ENCODE measurements at regions not wholly inside any gene's neighbourhood (a gene's known extent, or its start where the extent isn't known, plus 50 kb on each side); places are given as distances from the start of the nearest gene placed in this dataset.

DNA sequence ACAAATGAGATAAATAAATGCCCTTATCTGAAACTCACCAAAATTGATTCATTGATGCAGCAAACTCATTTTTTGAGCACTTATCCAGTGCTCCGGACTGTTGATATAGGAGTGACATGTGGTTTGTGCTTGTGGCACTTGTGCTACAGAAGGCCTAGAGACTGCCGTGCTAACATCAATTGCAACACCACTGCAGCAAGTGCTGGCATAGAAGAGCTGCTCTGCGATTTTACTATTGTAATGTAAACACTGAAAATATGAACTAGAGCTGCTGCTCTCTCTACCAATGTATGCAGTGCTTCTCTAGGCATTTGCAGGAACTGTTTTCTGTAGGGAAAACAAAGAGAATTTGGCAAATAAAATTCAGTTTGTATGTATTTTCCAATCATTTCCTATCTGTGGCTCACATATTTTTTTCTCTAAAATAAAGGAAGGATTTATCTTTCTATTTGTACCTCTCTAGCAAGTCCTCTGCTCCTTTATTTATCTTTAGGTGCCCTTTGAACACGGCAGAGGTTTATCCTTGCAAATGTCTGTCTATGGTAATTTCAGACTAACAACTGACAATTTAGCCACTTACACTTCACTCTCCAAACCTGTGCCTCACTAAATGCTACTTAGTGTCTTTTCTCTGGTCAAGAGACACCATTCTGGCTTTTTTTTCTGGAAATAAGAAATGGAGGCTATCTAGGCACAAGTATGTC lies 409.5 kb upstream of the ADGRL2 start:
- no peak overlapping the region for H3K27ac ChIP-seq
- no peaks in the 10 kb centered on the region for H3K36me3 ChIP-seq
- no peak overlapping the region for H3K4me3 ChIP-seq
- intact Hi-C loops (cut with DNase I), result no loop called here
- no peaks in the 10 kb centered on the region for H3K27me3 ChIP-seq
- no peaks in the 10 kb centered on the region for H3K4me1 ChIP-seq
- WGBS, 2 donors, result 62 to 68% methylated on average over 4 of the region's 4 CpGs
- DNase-seq, result no peak
- TF ChIP-seq, protein P1, sequence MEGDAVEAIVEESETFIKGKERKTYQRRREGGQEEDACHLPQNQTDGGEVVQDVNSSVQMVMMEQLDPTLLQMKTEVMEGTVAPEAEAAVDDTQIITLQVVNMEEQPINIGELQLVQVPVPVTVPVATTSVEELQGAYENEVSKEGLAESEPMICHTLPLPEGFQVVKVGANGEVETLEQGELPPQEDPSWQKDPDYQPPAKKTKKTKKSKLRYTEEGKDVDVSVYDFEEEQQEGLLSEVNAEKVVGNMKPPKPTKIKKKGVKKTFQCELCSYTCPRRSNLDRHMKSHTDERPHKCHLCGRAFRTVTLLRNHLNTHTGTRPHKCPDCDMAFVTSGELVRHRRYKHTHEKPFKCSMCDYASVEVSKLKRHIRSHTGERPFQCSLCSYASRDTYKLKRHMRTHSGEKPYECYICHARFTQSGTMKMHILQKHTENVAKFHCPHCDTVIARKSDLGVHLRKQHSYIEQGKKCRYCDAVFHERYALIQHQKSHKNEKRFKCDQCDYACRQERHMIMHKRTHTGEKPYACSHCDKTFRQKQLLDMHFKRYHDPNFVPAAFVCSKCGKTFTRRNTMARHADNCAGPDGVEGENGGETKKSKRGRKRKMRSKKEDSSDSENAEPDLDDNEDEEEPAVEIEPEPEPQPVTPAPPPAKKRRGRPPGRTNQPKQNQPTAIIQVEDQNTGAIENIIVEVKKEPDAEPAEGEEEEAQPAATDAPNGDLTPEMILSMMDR (IDR thresholded peaks at IDR 0.05), result no peak
- no peak for TF ChIP-seq POLR2A (IDR thresholded peaks at IDR 0.05)
- H3K9me3 ChIP-seq, result no peaks in the 10 kb centered on the region

DNA sequence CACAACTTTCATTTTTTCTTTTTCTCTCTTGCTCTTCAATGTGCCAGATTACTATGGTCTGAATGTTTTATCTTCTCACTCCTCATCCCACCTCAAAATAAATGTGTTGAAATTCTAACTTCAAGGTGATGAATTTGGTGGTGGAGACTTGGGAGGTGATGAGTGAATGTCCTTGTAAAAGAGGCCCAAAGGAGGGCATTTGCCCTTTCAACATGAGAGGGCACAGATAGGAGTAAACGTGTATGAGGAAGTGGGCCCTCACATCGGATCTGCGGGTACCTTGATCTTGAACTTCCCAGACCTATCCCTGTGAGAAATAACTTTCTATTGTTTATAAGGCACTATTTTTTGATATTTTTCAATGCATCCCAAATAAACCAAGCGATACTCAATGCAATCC lies 412.3 kb upstream of the ADGRL2 start:
- Histone ChIP-seq H3K27ac (no peak overlapping the region), H3K9me3 (no peaks in the 10 kb centered on the region), H3K36me3 (no peaks in the 10 kb centered on the region), H3K4me1 (no peaks in the 10 kb centered on the region), H3K27me3 (no peaks in the 10 kb centered on the region), H3K4me3 (no peak overlapping the region)
- intact Hi-C loops (cut with DNase I), result no loop called here
- no peak for DNase-seq
- TF ChIP-seq, protein P1 (IDR thresholded peaks at IDR 0.05), result no peak
- TF ChIP-seq POLR2A (IDR thresholded peaks at IDR 0.05), result no peak
- WGBS, 2 donors, result 92 to 95% methylated on average over 4 of the region's 4 CpGs

DNA sequence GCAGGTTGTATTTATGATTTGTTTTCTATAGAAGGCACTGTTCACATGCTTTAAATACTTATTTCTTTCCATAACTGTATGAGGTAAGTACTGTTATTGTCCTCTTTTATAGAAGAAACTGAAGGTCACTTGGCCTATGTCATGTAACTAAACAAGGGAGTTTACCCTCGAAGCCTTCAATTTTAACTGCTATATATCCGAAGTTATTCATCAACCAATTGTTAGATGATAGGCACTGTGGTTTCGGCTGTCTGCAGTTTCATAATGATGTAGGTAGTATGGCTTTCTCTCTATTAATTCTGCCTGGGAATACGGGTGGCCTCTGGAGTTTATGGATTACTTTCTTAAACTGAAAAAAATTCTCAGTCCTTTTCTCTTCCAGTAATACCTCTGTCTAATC lies 413.3 kb upstream of the ADGRL2 start:
- no peak for DNase-seq
- Histone ChIP-seq H3K4me1 (no peaks in the 10 kb centered on the region), H3K36me3 (no peaks in the 10 kb centered on the region), H3K27ac (no peak overlapping the region), H3K9me3 (no peaks in the 10 kb centered on the region), H3K27me3 (no peaks in the 10 kb centered on the region), H3K4me3 (no peak overlapping the region)
- no peak for TF ChIP-seq POLR2A (IDR thresholded peaks at IDR 0.05)
- TF ChIP-seq, protein P1 (IDR thresholded peaks at IDR 0.05), result no peak
- WGBS, 2 donors, result 80 to 82% methylated on average over 4 of the region's 4 CpGs
- intact Hi-C loops (cut with DNase I), result no loop called here

DNA sequence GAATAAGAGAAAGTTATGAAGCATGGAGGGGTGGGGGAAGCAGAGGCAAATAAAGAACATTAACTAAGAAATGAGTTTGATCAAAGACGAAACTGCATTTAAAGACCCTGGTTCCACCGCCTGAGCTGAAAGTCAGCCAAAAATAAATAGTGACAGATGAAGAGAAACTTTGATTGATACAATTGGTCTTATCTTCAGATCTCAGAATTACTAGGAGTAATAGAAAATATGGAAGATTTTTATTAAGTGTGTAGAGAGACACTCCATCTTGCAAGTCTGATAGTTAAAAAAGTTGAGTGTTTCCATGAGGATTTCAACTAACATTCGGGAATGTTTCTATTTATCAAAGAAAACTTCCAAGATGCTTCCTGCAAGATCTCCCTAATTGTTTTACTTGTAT lies 418.2 kb upstream of the ADGRL2 start:
- H3K9me3 ChIP-seq, result no peaks in the 10 kb centered on the region
- no peaks in the 10 kb centered on the region for H3K36me3 ChIP-seq
- no peak overlapping the region for H3K4me3 ChIP-seq
- DNase-seq, result no peak
- H3K27ac ChIP-seq, result no peak overlapping the region
- H3K4me1 ChIP-seq, result no peaks in the 10 kb centered on the region
- intact Hi-C loops (cut with DNase I), result no loop called here
- 91 to 96% methylated on average over 3 of the region's 3 CpGs for WGBS, 2 donors
- no peaks in the 10 kb centered on the region for H3K27me3 ChIP-seq
- TF ChIP-seq POLR2A (IDR thresholded peaks at IDR 0.05), result no peak
- TF ChIP-seq, protein P1 (IDR thresholded peaks at IDR 0.05), result no peak

DNA sequence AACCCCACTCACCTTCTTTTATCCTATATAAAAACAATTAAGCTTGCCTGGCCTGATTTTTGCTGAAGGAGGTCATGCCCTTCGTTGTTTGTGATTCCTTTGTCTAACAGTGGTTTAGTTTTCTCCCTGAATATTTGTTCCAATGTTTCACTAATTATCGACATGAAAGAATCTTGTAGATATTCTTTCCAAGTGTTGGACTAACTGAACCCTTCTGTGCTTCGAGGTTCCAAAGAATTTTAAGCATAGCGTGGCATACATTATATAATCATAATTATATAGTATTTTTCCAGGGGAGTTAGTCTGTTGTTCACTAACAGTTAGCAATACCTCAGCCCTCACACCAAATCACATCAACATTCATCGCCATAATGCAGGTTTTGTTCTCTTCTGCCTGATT lies 418.9 kb upstream of the ADGRL2 start:
- Histone ChIP-seq H3K27ac (no peak overlapping the region), H3K27me3 (no peaks in the 10 kb centered on the region), H3K4me1 (no peaks in the 10 kb centered on the region), H3K4me3 (no peak overlapping the region), H3K9me3 (no peaks in the 10 kb centered on the region), H3K36me3 (no peaks in the 10 kb centered on the region)
- no peak for TF ChIP-seq POLR2A (IDR thresholded peaks at IDR 0.05)
- TF ChIP-seq, protein P1 (IDR thresholded peaks at IDR 0.05), result no peak
- intact Hi-C loops (cut with DNase I), result no loop called here
- WGBS, 2 donors, result 80 to 83% methylated on average over 5 of the region's 5 CpGs
- no peak for DNase-seq
